BJ (cell line): ENCODE measurements at regions not wholly inside any gene's neighbourhood (a gene's known extent, or its start where the extent isn't known, plus 50 kb on each side); places are given as distances from the start of the nearest gene placed in this dataset.

ENCODE experiments used
- CTCF ChIA-PET: fragments of 350-600 bp; formaldehyde crosslinking; extraction: SDS; loops from one replicate; lab custom pipeline; 2021; ENCODE audit warnings: antibody characterized with exemption, inconsistent platforms; lab: Yijun Ruan, JAX
- POLR2A ChIA-PET: fragments of 300-600 bp; sonication (Branson Sonifier 250); formaldehyde crosslinking; extraction: SDS; loops from one replicate; lab custom pipeline; 2021; ENCODE audit warnings: antibody characterized with exemption; lab: Charles Lee
- DNase-seq: peaks from one replicate; pipeline ENCODE4 v3.0.0-alpha.2; 2011; ENCODE audit warnings: low read depth
- H3K27me3 ChIP-seq: 2 replicates; pipeline ENCODE4 v1.6.0; 2011; ENCODE audit warnings: low read length; ENCODE audit not compliant: control insufficient read depth, insufficient read depth
- H3K36me3 ChIP-seq: 2 replicates; pipeline ENCODE4 v1.5.1; 2011; ENCODE audit warnings: low read length; ENCODE audit not compliant: control insufficient read depth, insufficient read depth
- H3K4me3 ChIP-seq: 2 replicates; pipeline ENCODE4 v1.5.1; 2011; ENCODE audit warnings: low read depth, mild to moderate bottlenecking, control low read depth, low read length
- CTCF ChIP-seq: IDR thresholded peaks from 2 replicates; pipeline ENCODE4 v1.5.1; 2011; ENCODE audit warnings: low read depth, mild to moderate bottlenecking, control low read depth, inconsistent platforms, low read length, moderate library complexity; ENCODE audit not compliant: insufficient read depth

- DNase-seq = no peak
- no peaks in the 10 kb centered on the region for H3K36me3 ChIP-seq
- POLR2A ChIA-PET = no interaction called here
Observed at GRCh38 chr1:80403471-80403893, 1397.0 kb upstream of the ADGRL4 start.

GRCh38 chr1:80402625-80403024 is 1396.1 kb upstream of the ADGRL4 start:
- POLR2A ChIA-PET = no interaction called here
- CTCF ChIA-PET = no interaction called here

More at GRCh38 chr1:80403471-80403893, 1397.0 kb upstream of the ADGRL4 start:
- H3K4me3 ChIP-seq = no peak overlapping the region
- no peak for TF ChIP-seq CTCF
- CTCF ChIA-PET = no interaction called here
- no peaks in the 10 kb centered on the region for H3K27me3 ChIP-seq

GRCh38 chr1:80401757-80402156 is 1395.2 kb upstream of the ADGRL4 start:
- CTCF ChIA-PET = no interaction called here

More at GRCh38 chr1:80402625-80403024, 1396.1 kb upstream of the ADGRL4 start:
- no peaks in the 10 kb centered on the region for H3K27me3 ChIP-seq
- no peak for DNase-seq
- no peaks in the 10 kb centered on the region for H3K36me3 ChIP-seq
- TF ChIP-seq CTCF = no peak
- no peak overlapping the region for H3K4me3 ChIP-seq

DNA sequence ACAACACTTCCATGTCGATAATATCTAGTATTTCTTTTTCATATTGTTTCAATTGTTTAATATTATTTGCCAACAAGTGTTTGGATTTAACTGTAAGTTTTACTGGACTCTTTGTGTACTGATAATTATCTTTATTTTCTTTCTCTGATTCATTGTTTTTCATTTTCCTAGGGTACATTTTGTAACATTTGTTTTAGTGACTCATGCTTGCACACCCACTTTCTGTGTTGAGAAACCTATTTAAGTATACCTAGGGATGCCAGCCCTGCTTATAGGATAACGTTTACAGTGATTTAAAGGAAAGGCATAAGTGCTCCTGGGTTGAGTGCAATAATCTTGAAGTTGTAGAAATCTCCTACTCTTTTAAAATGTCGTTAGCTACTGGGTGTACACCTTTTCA is 1386.0 kb upstream of the ADGRL4 start:
- no peak for DNase-seq
- no peak for TF ChIP-seq CTCF
- POLR2A ChIA-PET = no interaction called here
- Histone ChIP-seq H3K36me3 (no peaks in the 10 kb centered on the region), H3K27me3 (no peaks in the 10 kb centered on the region), H3K4me3 (no peak overlapping the region)
- CTCF ChIA-PET = no interaction called here

More at GRCh38 chr1:80401757-80402156, 1395.2 kb upstream of the ADGRL4 start:
- H3K4me3 ChIP-seq = no peak overlapping the region
- H3K36me3 ChIP-seq = no peaks in the 10 kb centered on the region
- H3K27me3 ChIP-seq = no peaks in the 10 kb centered on the region
- POLR2A ChIA-PET = no interaction called here
- DNase-seq = no peak
- TF ChIP-seq CTCF = no peak

- no peaks in the 10 kb centered on the region for H3K27me3 ChIP-seq
- no peak overlapping the region for H3K4me3 ChIP-seq
- TF ChIP-seq CTCF = no peak
- ChIA-PET CTCF (no interaction called here), POLR2A (no interaction called here)
- no peaks in the 10 kb centered on the region for H3K36me3 ChIP-seq
- no peak for DNase-seq
Observed at GRCh38 chr1:80385650-80386049, 1379.1 kb upstream of the ADGRL4 start.
